Omental fat pad (tissue), 3 donors: ENCODE measurements at regions not wholly inside any gene's neighbourhood (a gene's known extent, or its start where the extent isn't known, plus 50 kb on each side); places are given as distances from the start of the nearest gene placed in this dataset.
"Not testable (repeated sequence)": the region's sequence is repeated elsewhere in the genome, so short reads cannot be mapped to it uniquely, and the experiment has no call there.

Experiments
- ATAC-seq: fragments of 150-250 bp; one replicate; pipeline ENCODE4 v1.9.1; 2016; ENCODE audit warnings: mild to moderate bottlenecking, moderate library complexity; ENCODE audit not compliant: low FRiP score
- DNase-seq: peaks from one replicate; pipeline ENCODE4 v3.0.0-alpha.2; 2019; ENCODE audit warnings: low spot score
- CTCF ChIP-seq, 3 donors: fragments of 450-650 bp; IDR thresholded peaks; one replicate each; pipeline ENCODE4 v1.5.1; 2016 to 2017; ENCODE audit warnings: antibody characterized with exemption in 3 of 3, mild to moderate bottlenecking in 3 of 3, moderate library complexity in 2 of 3

- no peak for TF ChIP-seq CTCF (IDR thresholded peaks at IDR 0.05)
- ATAC-seq (no peak), DNase-seq (no peak)
Measured at GRCh38 chr9:81826517-81826906, 101.7 kb upstream of the SPATA31D4 start.

- TF ChIP-seq CTCF (IDR thresholded peaks at IDR 0.05) = no peak
Measured at GRCh38 chr9:81827616-81828296, 100.5 kb upstream of the SPATA31D4 start.

GRCh38 chr9:81829195-81829882, 98.9 kb upstream of the SPATA31D4 start:
- no peak for TF ChIP-seq CTCF (IDR thresholded peaks at IDR 0.05)
- no peak for DNase-seq
- peak; percentile 62 for ATAC-seq

More at GRCh38 chr9:81827616-81828296, 100.5 kb upstream of the SPATA31D4 start:
- ATAC-seq (no peak), DNase-seq (no peak)

DNA sequence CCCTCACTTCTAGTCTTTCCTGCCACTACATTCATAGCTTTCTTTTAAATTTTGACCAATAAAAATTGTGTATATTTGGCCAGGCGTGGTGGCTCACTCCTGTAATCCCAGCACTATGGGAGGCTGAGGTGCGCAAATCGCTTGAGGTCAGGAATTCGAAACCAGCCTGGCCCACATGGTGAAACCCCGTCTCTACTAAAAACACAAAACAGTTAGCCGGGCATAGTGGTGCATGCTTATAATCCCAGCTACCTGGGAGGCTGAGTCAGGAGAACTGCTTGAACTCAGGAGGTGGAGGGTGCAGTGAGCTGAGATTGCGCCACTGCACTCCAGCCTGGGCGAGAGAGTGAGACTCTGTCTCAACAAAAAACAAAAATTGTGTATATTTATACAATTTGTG, 97.8 kb upstream of the SPATA31D4 start:
- not testable (repeated sequence) for ATAC-seq, DNase-seq

DNA sequence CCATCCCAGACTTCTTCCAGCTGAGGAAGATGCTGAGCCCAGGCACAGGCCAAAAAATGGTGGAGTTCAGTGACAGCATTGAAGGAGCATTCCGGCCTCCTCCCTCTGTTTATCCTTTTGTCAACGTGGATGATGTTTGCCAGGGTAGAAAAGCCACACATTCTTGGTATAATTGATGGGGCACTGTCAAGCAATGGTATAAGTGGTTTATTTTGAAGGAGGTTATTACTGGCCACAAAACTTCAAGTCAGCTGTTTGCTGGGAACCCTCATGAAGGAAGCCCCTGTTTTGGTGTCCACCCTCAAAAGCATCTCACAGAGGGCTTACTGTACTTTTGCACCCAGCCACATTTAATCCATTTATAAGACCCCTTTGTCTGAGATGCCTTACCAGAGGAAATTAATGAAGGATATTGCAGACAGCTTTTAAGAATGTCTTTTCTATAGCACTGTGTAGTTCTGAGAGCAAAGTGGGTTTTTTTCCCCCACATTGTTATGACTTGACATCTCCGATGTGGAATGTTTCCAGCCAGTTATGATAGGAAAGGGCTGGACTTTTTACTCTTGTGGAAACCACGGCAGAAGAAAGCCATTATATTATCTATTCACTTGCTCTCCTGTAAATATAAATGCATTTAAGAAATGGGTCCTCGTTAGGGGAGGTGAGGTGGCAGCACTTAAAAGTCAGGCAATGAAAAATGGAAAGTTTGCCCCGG, 95.5 kb upstream of the SPATA31D4 start:
- DNase-seq (no peak), ATAC-seq (no peak)
- TF ChIP-seq CTCF (IDR thresholded peaks at IDR 0.05) = no peak

- DNase-seq (no peak), ATAC-seq (no peak)
- no peak for TF ChIP-seq CTCF (IDR thresholded peaks at IDR 0.05)
Measured at GRCh38 chr9:81833563-81834345, 94.5 kb upstream of the SPATA31D4 start.

- ATAC-seq = no peak
- TF ChIP-seq CTCF (IDR thresholded peaks at IDR 0.05) = no peak
- no peak for DNase-seq
Measured at GRCh38 chr9:81841333-81841732, 86.9 kb upstream of the SPATA31D4 start.
